ENCODE measurements at regions not wholly inside any gene's neighbourhood (a gene's known extent, or its start where the extent isn't known, plus 50 kb on each side); places are given as distances from the start of the nearest gene placed in this dataset.
"Not testable (repeated sequence)": the region's sequence is repeated elsewhere in the genome, so short reads cannot be mapped to it uniquely, and the experiment has no call there.

- H3K4me1 ChIP-seq (ENCODE audit: insufficient read depth, low read length), result no peaks in the 10 kb centered on the region
- H3K9me3 ChIP-seq (ENCODE audit: insufficient read depth, low read depth, low read length), result no peaks in the 10 kb centered on the region
- no peaks in the 10 kb centered on the region for H3K27me3 ChIP-seq (ENCODE audit: insufficient read depth, low read length)
- H2AFZ ChIP-seq (ENCODE audit: low read depth, low read length), result no peak overlapping the region
- H3K4me2 ChIP-seq (ENCODE audit: low read length), result no peak overlapping the region
- H3K27ac Mint-ChIP-seq (ENCODE audit: unreplicated experiment), result no peak overlapping the region
- no peaks in the 10 kb centered on the region for H3K27me3 Mint-ChIP-seq (ENCODE audit: low read depth, unreplicated experiment)
- no peak overlapping the region for H3K4me3 Mint-ChIP-seq (ENCODE audit: unreplicated experiment)
- H3K9ac ChIP-seq (ENCODE audit: low read length), result no peak overlapping the region
- DNase-seq (ENCODE audit: low read depth), result no peak
- H3K36me3 Mint-ChIP-seq (ENCODE audit: low read depth, unreplicated experiment), result no peaks in the 10 kb centered on the region
- H3K4me3 ChIP-seq (ENCODE audit: insufficient read depth, low read depth, low read length), result no peak overlapping the region
- H4K20me1 ChIP-seq (ENCODE audit: insufficient read depth, low read length), result no peaks in the 10 kb centered on the region
- no peak overlapping the region for H3K27ac ChIP-seq (ENCODE audit: low read depth, low read length)
- peaks cover 2% of the 10 kb centered on the region for H3K9me3 Mint-ChIP-seq (ENCODE audit: unreplicated experiment)
- no peak for TF ChIP-seq EZH2 (IDR thresholded peaks at IDR 0.05; ENCODE audit: insufficient read depth, low read length)
- no peak for TF ChIP-seq CTCF (IDR thresholded peaks at IDR 0.05; ENCODE audit: insufficient read depth, low read depth, low read length)
- no peaks in the 10 kb centered on the region for H3K36me3 ChIP-seq (ENCODE audit: insufficient read depth, low read length)
- H3K79me2 ChIP-seq (ENCODE audit: insufficient read depth, low read length), result no peaks in the 10 kb centered on the region
- FAIRE-seq, result no peak
- no peaks in the 10 kb centered on the region for H3K4me1 Mint-ChIP-seq (ENCODE audit: low read depth, unreplicated experiment)
Observed at GRCh38 chr15:79778378-79778990, 118.3 kb downstream of the MTHFS start.

- H3K27ac ChIP-seq (ENCODE audit: low read depth, low read length), result no peak overlapping the region
- H3K4me3 ChIP-seq (ENCODE audit: insufficient read depth, low read depth, low read length), result no peak overlapping the region
- H3K4me2 ChIP-seq (ENCODE audit: low read length), result no peak overlapping the region
- Mint-ChIP-seq H3K27me3 (ENCODE audit: low read depth, unreplicated experiment) (no peaks in the 10 kb centered on the region), H3K9me3 (ENCODE audit: unreplicated experiment) (peaks cover 4% of the 10 kb centered on the region), H3K36me3 (ENCODE audit: low read depth, unreplicated experiment) (no peaks in the 10 kb centered on the region), H3K4me3 (ENCODE audit: unreplicated experiment) (no peak overlapping the region), H3K27ac (ENCODE audit: unreplicated experiment) (no peak overlapping the region), H3K4me1 (ENCODE audit: low read depth, unreplicated experiment) (no peaks in the 10 kb centered on the region)
- H4K20me1 ChIP-seq (ENCODE audit: insufficient read depth, low read length), result no peaks in the 10 kb centered on the region
- no peak overlapping the region for H2AFZ ChIP-seq (ENCODE audit: low read depth, low read length)
- no peak for DNase-seq (ENCODE audit: low read depth)
- H3K27me3 ChIP-seq (ENCODE audit: insufficient read depth, low read length), result no peaks in the 10 kb centered on the region
- H3K4me1 ChIP-seq (ENCODE audit: insufficient read depth, low read length), result no peaks in the 10 kb centered on the region
- no peaks in the 10 kb centered on the region for H3K9me3 ChIP-seq (ENCODE audit: insufficient read depth, low read depth, low read length)
- FAIRE-seq, result no peak
- H3K36me3 ChIP-seq (ENCODE audit: insufficient read depth, low read length), result no peaks in the 10 kb centered on the region
- no peaks in the 10 kb centered on the region for H3K79me2 ChIP-seq (ENCODE audit: insufficient read depth, low read length)
- TF ChIP-seq CTCF (IDR thresholded peaks at IDR 0.05; ENCODE audit: insufficient read depth, low read depth, low read length) (no peak), EZH2 (IDR thresholded peaks at IDR 0.05; ENCODE audit: insufficient read depth, low read length) (no peak)
- no peak overlapping the region for H3K9ac ChIP-seq (ENCODE audit: low read length)
Observed at GRCh38 chr15:79779746-79780145, 117.1 kb downstream of the MTHFS start.

GRCh38 chr15:79782307-79782706 is 114.5 kb downstream of the MTHFS start:
- not testable (repeated sequence) for H3K9me3 Mint-ChIP-seq (ENCODE audit: unreplicated experiment); H3K4me2 ChIP-seq (ENCODE audit: low read length); H3K27ac ChIP-seq (ENCODE audit: low read depth, low read length); H3K27me3 Mint-ChIP-seq (ENCODE audit: low read depth, unreplicated experiment); H3K79me2 ChIP-seq (ENCODE audit: insufficient read depth, low read length); H3K27me3 ChIP-seq (ENCODE audit: insufficient read depth, low read length); H3K4me1 Mint-ChIP-seq (ENCODE audit: low read depth, unreplicated experiment); H3K4me1 ChIP-seq (ENCODE audit: insufficient read depth, low read length); DNase-seq (ENCODE audit: low read depth); H3K27ac Mint-ChIP-seq (ENCODE audit: unreplicated experiment); H3K4me3 Mint-ChIP-seq (ENCODE audit: unreplicated experiment); H3K9ac ChIP-seq (ENCODE audit: low read length); H3K36me3 ChIP-seq (ENCODE audit: insufficient read depth, low read length); H2AFZ ChIP-seq (ENCODE audit: low read depth, low read length); H3K4me3 ChIP-seq (ENCODE audit: insufficient read depth, low read depth, low read length); H4K20me1 ChIP-seq (ENCODE audit: insufficient read depth, low read length); H3K9me3 ChIP-seq (ENCODE audit: insufficient read depth, low read depth, low read length); H3K36me3 Mint-ChIP-seq (ENCODE audit: low read depth, unreplicated experiment); FAIRE-seq
